ENCODE measurements at regions not wholly inside any gene's neighbourhood (a gene's known extent, or its start where the extent isn't known, plus 50 kb on each side); places are given as distances from the start of the nearest gene placed in this dataset.

DNA sequence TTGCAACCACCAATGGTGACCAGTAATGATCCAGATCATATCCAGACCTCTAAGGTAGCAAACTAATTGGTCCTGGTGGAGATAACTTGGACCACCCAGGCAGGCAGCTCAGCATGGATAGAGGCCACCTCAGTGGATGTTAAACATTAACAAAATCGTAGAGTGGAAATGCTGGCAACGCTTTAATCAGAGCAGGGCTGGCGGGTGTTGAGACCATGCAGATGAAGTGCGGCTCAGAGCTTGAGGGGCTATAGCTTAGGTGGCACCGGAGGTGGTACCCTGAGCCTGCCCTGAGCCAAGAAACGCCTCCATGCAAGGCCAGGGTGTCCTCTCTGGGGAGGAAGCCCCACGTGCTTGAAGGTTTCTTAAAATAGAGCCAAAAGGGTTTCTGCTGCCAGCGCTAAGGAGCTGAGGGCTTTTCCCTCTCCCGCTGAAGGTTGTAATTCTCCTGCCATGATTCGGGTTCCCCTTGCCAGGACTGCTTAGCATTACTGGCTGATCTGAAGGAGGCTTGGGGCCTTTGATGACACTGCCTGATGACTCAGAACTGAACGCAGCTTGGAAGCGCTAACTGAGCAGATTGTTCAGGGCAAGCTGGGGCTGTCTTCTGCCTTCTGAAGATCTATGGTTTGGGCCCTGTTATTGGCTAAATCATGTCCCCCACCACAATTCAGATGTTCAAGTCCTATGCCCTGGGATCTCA lies 177.8 kb upstream of the ATP6AP2 start:
- TF ChIP-seq, protein P1, sequence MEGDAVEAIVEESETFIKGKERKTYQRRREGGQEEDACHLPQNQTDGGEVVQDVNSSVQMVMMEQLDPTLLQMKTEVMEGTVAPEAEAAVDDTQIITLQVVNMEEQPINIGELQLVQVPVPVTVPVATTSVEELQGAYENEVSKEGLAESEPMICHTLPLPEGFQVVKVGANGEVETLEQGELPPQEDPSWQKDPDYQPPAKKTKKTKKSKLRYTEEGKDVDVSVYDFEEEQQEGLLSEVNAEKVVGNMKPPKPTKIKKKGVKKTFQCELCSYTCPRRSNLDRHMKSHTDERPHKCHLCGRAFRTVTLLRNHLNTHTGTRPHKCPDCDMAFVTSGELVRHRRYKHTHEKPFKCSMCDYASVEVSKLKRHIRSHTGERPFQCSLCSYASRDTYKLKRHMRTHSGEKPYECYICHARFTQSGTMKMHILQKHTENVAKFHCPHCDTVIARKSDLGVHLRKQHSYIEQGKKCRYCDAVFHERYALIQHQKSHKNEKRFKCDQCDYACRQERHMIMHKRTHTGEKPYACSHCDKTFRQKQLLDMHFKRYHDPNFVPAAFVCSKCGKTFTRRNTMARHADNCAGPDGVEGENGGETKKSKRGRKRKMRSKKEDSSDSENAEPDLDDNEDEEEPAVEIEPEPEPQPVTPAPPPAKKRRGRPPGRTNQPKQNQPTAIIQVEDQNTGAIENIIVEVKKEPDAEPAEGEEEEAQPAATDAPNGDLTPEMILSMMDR (IDR thresholded peaks at IDR 0.05) = no peak
- no peak for TF ChIP-seq EZH2 (IDR thresholded peaks at IDR 0.05; ENCODE audit: borderline replicate concordance, insufficient read depth, low read depth, low read length, poor library complexity, severe bottlenecking)
